ENCODE measurements at regions not wholly inside any gene's neighbourhood (a gene's known extent, or its start where the extent isn't known, plus 50 kb on each side); places are given as distances from the start of the nearest gene placed in this dataset.

DNA sequence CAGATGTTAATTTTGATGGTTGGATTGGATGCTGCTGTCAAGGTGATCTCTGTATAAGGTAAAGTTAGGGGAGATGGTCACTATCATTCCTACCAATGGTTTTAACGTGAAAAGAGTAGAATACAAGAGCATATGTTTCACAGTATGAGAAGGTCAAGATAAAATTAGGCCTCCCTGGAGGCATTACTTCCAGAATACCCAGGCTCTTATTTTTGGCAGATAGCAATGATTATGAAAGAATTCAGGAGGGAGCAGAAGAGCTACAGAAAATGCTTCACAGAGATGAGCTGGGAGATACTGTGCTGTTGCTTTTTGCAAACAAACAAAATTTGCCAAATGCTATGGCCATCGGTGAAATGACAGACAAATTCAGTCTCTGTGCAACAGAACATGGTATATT lies 547.5 kb upstream of the SPRY2 start:
- no peak for TF ChIP-seq RAD21 (IDR thresholded peaks at IDR 0.05; ENCODE audit: insufficient read depth, low read depth, low read length)
- no peak for TF ChIP-seq EZH2 (IDR thresholded peaks at IDR 0.05; ENCODE audit: borderline replicate concordance, control insufficient read depth, low read depth, low read length)
- no peak for TF ChIP-seq BRCA1 (IDR thresholded peaks at IDR 0.05; ENCODE audit: low read depth, low read length)
- TF ChIP-seq RBBP5 (conservative IDR thresholded peaks at IDR 0.05) = no peak
- TF ChIP-seq SP1 (IDR thresholded peaks at IDR 0.05; ENCODE audit: low read depth, low read length) = no peak
- no peak for TF ChIP-seq CEBPB (IDR thresholded peaks at IDR 0.05; ENCODE audit: borderline replicate concordance in 1 of 2, low read depth in 2 of 2, low read length in 2 of 2)
- no peak for TF ChIP-seq CBX3 (IDR thresholded peaks at IDR 0.05; ENCODE audit: borderline replicate concordance, low read depth)
- no peak for TF ChIP-seq SPI1 (IDR thresholded peaks at IDR 0.05; ENCODE audit: borderline replicate concordance, insufficient read depth, low read depth, low read length)
- TF ChIP-seq POLR2AphosphoS2 (IDR thresholded peaks at IDR 0.05; ENCODE audit: low read depth, low read length) = no peak
- TF ChIP-seq, protein P1, sequence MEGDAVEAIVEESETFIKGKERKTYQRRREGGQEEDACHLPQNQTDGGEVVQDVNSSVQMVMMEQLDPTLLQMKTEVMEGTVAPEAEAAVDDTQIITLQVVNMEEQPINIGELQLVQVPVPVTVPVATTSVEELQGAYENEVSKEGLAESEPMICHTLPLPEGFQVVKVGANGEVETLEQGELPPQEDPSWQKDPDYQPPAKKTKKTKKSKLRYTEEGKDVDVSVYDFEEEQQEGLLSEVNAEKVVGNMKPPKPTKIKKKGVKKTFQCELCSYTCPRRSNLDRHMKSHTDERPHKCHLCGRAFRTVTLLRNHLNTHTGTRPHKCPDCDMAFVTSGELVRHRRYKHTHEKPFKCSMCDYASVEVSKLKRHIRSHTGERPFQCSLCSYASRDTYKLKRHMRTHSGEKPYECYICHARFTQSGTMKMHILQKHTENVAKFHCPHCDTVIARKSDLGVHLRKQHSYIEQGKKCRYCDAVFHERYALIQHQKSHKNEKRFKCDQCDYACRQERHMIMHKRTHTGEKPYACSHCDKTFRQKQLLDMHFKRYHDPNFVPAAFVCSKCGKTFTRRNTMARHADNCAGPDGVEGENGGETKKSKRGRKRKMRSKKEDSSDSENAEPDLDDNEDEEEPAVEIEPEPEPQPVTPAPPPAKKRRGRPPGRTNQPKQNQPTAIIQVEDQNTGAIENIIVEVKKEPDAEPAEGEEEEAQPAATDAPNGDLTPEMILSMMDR (IDR thresholded peaks at IDR 0.05 in 2 of 3, conservative IDR thresholded peaks at IDR 0.05 in 1 of 3; ENCODE audit: control insufficient read depth in 2 of 3, extremely low read depth in 1 of 3, insufficient read depth in 1 of 3, low read depth in 3 of 3, low read length in 3 of 3) = no peak
- TF ChIP-seq, protein P2, sequence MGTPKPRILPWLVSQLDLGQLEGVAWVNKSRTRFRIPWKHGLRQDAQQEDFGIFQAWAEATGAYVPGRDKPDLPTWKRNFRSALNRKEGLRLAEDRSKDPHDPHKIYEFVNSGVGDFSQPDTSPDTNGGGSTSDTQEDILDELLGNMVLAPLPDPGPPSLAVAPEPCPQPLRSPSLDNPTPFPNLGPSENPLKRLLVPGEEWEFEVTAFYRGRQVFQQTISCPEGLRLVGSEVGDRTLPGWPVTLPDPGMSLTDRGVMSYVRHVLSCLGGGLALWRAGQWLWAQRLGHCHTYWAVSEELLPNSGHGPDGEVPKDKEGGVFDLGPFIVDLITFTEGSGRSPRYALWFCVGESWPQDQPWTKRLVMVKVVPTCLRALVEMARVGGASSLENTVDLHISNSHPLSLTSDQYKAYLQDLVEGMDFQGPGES (IDR thresholded peaks at IDR 0.05) = no peak
- no peak for TF ChIP-seq PML (IDR thresholded peaks at IDR 0.05; ENCODE audit: low read length)

All from GM12878 (cell line).